Calu3 (cell line): ENCODE measurements at regions not wholly inside any gene's neighbourhood (a gene's known extent, or its start where the extent isn't known, plus 50 kb on each side); places are given as distances from the start of the nearest gene placed in this dataset.

Source experiments
- BruUV-seq: library from RNA; stranded (reverse); fragments of 400-500 nt; replicated peaks from 2 replicates; lab custom pipeline; 2021; lab: Mats Ljungman, UMichigan
- CTCF ChIA-PET: fragments of 300-600 bp; sonication (Branson Sonifier 250); formaldehyde crosslinking; loops from one replicate; lab custom pipeline; 2022; ENCODE audit warnings: antibody characterized with exemption; lab: Charles Lee
- DNase-seq: peaks from one replicate; pipeline ENCODE4 v3.0.0; 2022
- H3K27ac Mint-ChIP-seq: one replicate; pipeline ENCODE4 v1.8.0; 2022; ENCODE audit warnings: mixed read lengths; ENCODE audit not compliant: unreplicated experiment
- H3K27me3 Mint-ChIP-seq: one replicate; pipeline ENCODE4 v1.8.0; 2022; ENCODE audit warnings: mixed read lengths; ENCODE audit not compliant: unreplicated experiment
- H3K36me3 Mint-ChIP-seq: one replicate; pipeline ENCODE4 v1.8.0; 2022; ENCODE audit warnings: mild to moderate bottlenecking, moderate library complexity, mixed read lengths; ENCODE audit not compliant: insufficient read depth, unreplicated experiment
- H3K4me1 Mint-ChIP-seq: one replicate; pipeline ENCODE4 v1.8.0; 2022; ENCODE audit warnings: mild to moderate bottlenecking, low read depth, mixed read lengths; ENCODE audit not compliant: unreplicated experiment
- H3K4me3 Mint-ChIP-seq: one replicate; pipeline ENCODE4 v1.8.0; 2022; ENCODE audit warnings: mild to moderate bottlenecking, low read depth, moderate library complexity, mixed read lengths; ENCODE audit not compliant: unreplicated experiment
- H3K9me3 Mint-ChIP-seq: one replicate; pipeline ENCODE4 v1.8.0; 2022; ENCODE audit warnings: low read depth, mixed read lengths; ENCODE audit not compliant: unreplicated experiment
- CTCF ChIP-seq: fragments of 200-600 bp; IDR thresholded peaks from one replicate; pipeline ENCODE4 v1.8.0; 2022; ENCODE audit warnings: antibody characterized with exemption; ENCODE audit not compliant: unreplicated experiment
- intact Hi-C: fragments of 100-400 bp; cut with micrococcal nuclease; formaldehyde crosslinking; loops from one replicate; pipeline ENCODE4 v1.10.0; 2022; ENCODE audit not compliant: unreplicated experiment

- Mint-ChIP-seq H3K36me3 (no peaks in the 10 kb centered on the region), H3K9me3 (no peaks in the 10 kb centered on the region), H3K27me3 (no peaks in the 10 kb centered on the region), H3K27ac (no peak overlapping the region), H3K4me1 (no peaks in the 10 kb centered on the region), H3K4me3 (no peak overlapping the region)
- TF ChIP-seq CTCF = no peak
- no peak for DNase-seq
- intact Hi-C loops = no loop called here
- BruUV-seq = no TSS peak
- CTCF ChIA-PET = no interaction called here
Observed at GRCh38 chr13:74205313-74205690, 71.1 kb upstream of the KLF12 start.

GRCh38 chr13:74204602-74205312 is 70.6 kb upstream of the KLF12 start:
- no peak for DNase-seq
- CTCF ChIA-PET = no interaction called here
- intact Hi-C loops = no loop called here
- Mint-ChIP-seq H3K9me3 (no peaks in the 10 kb centered on the region), H3K27me3 (no peaks in the 10 kb centered on the region), H3K4me1 (no peaks in the 10 kb centered on the region), H3K27ac (no peak overlapping the region), H3K4me3 (no peak overlapping the region), H3K36me3 (no peaks in the 10 kb centered on the region)
- TF ChIP-seq CTCF = no peak
- no TSS peak for BruUV-seq

- no peaks in the 10 kb centered on the region for H3K36me3 Mint-ChIP-seq
- CTCF ChIA-PET = no interaction called here
- H3K4me1 Mint-ChIP-seq = no peaks in the 10 kb centered on the region
- no peaks in the 10 kb centered on the region for H3K9me3 Mint-ChIP-seq
- no peaks in the 10 kb centered on the region for H3K27me3 Mint-ChIP-seq
- H3K27ac Mint-ChIP-seq = no peak overlapping the region
- no peak overlapping the region for H3K4me3 Mint-ChIP-seq
- BruUV-seq = no TSS peak
- no peak for TF ChIP-seq CTCF
- intact Hi-C loops = no loop called here
- DNase-seq = no peak
Observed at GRCh38 chr13:74203576-74203975, 69.4 kb upstream of the KLF12 start.

GRCh38 chr13:74202129-74202813 is 68.1 kb upstream of the KLF12 start:
- Mint-ChIP-seq H3K4me1 (peaks cover 9% of the 10 kb centered on the region), H3K27me3 (no peaks in the 10 kb centered on the region), H3K36me3 (no peaks in the 10 kb centered on the region), H3K9me3 (no peaks in the 10 kb centered on the region), H3K4me3 (no peak overlapping the region), H3K27ac (no peak overlapping the region)
- intact Hi-C loops = no loop called here
- DNase-seq = no peak
- BruUV-seq = no TSS peak
- TF ChIP-seq CTCF = no peak
- CTCF ChIA-PET = no interaction called here
